Stimulated activated CD4-positive, alpha-beta T cell treated with anti-CD3 and anti-CD28 coated beads, Interleukin-1b, Interleukin-23, amount 100 ng/mL, for 4 hours (primary cell): ENCODE measurements at regions not wholly inside any gene's neighbourhood (a gene's known extent, or its start where the extent isn't known, plus 50 kb on each side); places are given as distances from the start of the nearest gene placed in this dataset.
"Not testable (repeated sequence)": the region's sequence is repeated elsewhere in the genome, so short reads cannot be mapped to it uniquely, and the experiment has no call there.

Source experiments
- DNase-seq, 2 donors: peaks; one replicate each; pipeline ENCODE4 v3.0.0-alpha.2; 2020; ENCODE audit warnings: low read depth in 2 of 2

DNA sequence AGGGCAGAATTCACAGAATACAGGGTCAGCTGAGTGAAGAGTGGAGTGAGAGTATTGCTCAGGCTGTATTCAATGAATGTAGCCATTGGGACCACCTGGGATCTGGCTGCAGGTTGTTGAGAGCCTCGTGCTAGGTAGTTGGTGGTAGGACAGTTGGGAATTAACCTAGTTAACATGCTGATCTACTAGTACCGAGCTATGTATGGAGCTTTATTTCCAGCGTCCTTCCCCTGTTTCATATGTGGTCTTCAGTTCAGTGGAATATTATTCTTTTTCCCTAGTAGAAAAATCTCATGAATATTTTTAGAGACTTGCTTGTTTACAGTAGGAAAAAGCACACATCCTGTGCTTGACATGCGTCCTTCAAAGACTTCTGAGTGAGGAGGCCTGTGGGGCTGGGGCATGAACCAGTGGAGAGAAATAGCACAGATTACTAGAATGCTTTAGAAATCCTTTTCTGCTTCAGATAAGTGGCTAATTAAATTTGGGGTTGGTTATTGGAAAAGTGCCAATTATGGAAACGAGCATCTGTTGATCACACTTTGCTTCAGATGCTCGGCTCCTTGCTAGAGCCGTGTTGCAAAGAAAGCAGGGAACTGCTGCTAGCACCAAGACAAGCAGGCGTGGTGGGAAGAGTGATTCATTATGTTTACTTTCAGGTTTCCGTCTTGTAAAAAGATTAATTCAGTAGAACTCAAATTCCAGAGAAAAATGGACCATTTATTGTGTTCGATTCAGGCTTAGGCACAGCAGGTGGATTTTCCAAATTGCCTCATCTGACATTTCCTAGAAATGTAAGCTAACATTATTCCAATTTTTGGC lies 53.6 kb downstream of the ARF6 start:
- peak in 1 of 2 donors; percentile 29 for DNase-seq

GRCh38 chr14:49947506-49947905 lies 54.6 kb downstream of the ARF6 start:
- no peak for DNase-seq

DNA sequence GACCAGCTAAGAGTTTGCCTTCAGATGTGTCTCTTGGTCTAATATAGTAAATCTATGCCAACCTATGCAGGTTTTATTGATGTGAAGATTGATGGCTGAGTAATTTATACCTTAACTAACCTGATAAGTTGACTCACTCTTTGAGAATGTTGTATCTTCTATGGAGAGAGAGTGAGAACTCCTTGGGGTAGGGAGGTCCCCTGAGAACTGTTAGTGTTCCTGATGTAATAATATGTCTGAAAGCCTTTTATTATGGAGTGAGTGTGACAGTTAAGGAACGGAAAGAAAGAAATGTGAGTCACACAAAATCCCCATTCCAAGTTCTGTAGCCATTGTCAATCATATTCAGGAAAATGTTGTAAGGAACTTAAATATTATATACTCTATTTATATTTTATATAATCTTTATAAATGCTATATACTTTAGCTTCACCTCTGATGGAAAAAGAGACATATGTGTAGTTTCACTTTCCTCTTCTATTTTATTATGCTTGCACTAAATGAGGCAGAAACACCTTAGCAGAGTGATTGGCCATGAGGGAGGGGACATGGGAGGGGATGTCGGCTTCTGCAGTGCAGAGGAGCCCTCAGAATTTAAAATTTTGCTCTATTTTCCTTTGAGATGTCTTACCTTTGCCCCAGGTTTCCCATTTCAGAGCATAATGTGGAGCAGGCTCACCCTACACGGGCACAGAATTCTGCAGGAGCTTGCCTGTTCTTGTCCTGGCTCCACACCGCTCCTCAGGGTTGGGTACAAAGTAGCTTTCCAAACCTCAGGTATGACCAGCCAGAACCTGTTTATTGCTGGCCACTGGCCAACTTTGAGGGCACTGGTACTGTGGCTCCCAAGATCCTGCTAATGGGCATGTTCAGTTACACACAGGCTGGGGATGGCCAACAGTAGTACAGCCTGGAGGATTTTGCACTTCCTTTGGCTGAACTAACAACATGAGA lies 57.7 kb downstream of the ARF6 start:
- no peak for DNase-seq

GRCh38 chr14:49951229-49951607 lies 58.3 kb downstream of the ARF6 start:
- no peak for DNase-seq

GRCh38 chr14:49951691-49952345 lies 58.9 kb downstream of the ARF6 start:
- DNase-seq, result no peak

DNA sequence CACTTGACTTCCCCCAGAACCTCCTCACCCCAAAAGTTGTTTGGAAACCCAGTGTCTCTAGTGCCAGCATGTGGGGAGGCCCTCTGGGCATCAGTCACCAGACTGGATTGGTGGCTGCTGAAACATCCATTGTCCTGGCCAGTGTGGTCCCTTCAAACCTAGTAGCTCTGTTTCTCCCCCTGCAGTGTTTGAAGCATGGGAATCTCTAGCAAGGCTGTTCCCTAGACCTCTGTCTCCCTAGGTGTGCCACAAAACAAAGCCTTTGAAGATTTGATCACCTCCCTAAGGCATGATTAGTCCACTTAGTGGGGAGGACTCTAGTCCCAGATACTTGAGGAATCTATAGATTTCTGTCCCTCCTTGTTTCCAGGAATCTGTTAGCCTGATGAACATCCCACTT lies 60.3 kb downstream of the ARF6 start:
- no peak for DNase-seq

- no peak for DNase-seq
Observed at GRCh38 chr14:49954171-49954631, 61.3 kb downstream of the ARF6 start.

- DNase-seq, result no peak
Observed at GRCh38 chr14:49955024-49955423, 62.1 kb downstream of the ARF6 start.

DNA sequence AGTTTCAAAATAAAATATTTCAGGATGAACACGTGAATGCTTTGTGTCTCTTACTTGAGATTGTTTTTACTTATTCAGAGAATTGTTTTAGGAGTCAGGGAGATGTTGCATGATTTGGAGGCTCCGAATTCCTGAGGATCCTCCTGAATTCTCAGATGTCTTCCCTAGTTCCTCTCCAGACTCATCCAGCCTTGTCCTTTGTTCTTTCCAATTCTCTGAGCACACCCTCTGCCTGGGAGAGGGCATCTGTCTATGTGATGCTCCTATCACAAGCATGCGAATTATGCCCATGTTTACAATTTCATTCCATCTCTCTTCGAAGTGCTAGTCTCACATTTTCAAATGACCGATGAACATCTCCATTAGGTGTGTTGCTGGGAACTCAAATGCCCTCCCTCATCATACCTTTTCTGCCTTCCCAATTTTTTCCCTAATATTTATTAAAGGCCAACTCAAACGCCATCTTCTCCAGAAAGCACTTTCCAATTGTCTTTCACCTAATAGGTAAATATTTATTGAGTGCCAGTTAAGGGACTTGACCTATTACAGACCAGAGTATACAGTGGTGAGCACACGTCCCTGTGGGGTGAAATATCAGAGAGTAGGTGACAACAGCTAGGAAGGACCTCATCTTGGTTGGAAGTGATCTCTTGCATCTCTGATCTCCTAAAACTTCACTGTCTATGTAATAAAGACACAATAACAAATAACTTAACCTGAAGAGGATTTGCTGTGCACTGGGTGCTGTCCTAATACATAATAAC lies 64.4 kb downstream of the ARF6 start:
- DNase-seq, result no peak

DNA sequence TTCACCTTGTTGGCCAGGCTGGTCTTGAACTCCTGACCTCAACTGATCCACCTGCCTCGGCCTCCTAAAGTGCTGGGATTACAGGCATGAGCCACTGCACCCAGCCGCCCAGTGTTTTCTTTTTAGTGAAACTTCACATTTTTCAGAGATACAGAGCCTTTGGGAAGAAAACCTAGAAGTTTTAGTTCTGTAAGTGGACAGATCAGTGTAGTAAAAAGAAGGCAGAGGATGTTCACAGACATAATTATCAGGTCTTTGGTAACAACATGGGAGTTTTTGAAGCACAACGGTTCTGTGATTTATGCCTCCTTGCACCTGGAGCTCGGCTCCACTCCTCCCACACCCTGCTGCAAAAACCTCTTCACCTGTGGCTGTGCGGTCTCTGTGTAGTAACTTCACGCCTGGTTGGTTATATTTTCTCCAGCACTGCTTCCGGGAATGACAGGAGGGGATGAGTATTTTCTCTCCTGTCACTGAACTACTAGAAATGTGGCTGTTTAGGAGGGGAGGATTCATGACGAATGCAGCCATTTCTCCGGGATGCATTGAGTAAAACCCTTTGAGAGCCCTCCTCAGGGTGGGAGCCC lies 67.0 kb downstream of the ARF6 start:
- DNase-seq, result no peak

GRCh38 chr14:49960453-49960852 lies 67.6 kb downstream of the ARF6 start:
- DNase-seq, result no peak

DNA sequence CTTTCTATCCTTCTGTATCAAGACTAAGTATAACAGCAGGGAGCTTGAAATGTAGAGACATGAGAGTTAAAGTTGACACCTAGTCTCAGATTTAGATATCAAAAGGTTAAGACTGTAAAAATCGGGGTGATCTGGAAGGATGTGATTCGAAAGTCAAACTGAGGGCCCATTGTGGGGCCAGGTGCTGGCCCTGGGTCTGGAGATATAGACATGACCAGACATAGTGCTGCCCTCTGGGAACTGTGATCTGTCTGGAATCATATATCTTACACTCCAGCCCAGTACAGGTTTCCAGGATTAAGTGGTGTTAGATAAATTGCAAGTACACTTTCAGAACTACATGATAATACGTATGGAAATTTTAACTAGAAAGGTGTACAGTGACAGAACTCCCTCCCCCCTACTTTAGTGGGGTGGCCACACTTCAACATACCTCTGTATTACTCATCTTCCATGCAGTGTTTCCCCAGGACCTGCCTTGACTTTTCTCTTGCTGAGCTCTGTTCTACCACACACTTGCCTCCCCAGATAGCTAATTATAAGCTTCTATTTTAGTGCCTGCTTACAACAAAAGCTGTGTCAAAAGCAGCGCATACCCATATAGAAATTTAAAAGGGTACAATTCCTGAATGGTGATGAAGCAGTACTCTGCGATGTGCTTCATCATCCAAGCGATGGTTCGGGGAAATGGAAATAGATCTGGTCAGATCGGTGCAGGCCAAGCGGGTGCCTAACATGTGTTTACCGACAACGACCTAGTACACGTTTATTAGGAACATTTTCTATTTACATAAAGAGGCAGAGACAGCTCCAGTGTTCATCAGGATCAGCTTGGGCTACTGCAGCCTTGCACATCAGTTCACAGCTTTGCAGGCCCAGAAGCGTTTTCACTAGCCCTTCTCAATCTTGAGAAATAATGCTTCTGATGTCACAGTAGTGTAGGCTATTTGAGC lies 68.7 kb downstream of the ARF6 start:
- DNase-seq, result no peak

DNA sequence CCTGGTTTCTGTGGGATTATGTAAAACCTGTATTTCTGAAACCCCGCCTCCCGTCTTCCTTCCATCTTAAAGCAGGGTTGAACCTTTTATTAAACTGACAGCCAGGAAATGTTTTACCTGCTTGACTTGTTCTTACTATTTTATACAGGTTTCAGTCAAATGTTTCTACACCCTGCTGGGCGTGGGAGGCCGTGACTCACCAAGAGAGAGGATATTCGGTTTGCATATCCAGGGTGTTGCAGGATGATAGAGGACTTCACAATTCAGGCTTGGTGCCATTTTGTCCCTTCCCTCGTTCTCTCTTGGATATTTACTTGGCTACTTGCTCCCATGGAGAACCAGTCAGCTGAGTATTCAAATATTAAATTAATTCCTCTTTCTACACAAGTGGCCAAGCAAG lies 69.7 kb downstream of the ARF6 start:
- peak in 1 of 2 donors; percentile 53 for DNase-seq

DNA sequence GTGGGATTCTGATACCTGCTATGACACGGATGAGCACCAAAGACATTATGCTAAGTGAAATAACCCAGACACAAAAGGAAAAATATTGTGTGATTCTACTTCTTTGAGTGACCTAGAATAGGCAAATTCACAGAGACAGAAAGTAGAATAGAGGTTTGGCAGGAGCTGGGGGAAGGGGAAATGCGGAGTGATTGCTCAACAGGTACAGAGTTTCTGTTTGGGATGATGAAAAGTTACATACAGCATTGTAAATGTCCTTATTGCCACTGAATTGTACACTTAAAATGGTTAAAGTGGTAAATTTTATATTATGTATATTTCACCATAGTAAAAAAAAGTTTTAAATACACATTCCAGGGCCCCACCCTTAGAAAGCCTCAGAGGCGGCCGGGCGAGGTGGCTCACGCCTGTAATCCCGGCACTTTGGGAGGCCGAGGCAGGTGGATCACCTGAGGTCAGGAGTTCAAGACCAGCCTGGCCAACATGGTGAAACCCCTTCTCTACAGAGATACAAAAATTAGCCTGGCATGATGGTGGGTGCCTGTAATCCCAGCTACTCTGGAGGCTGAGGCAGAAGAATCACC lies 72.3 kb downstream of the ARF6 start:
- not testable (repeated sequence) for DNase-seq

GRCh38 chr14:49966304-49966809 lies 73.5 kb downstream of the ARF6 start:
- DNase-seq, result no peak

- DNase-seq, result no peak
Observed at GRCh38 chr14:49966971-49967630, 74.2 kb downstream of the ARF6 start.

- DNase-seq, result no peak
Observed at GRCh38 chr14:49969961-49970360, 77.1 kb downstream of the ARF6 start.

DNA sequence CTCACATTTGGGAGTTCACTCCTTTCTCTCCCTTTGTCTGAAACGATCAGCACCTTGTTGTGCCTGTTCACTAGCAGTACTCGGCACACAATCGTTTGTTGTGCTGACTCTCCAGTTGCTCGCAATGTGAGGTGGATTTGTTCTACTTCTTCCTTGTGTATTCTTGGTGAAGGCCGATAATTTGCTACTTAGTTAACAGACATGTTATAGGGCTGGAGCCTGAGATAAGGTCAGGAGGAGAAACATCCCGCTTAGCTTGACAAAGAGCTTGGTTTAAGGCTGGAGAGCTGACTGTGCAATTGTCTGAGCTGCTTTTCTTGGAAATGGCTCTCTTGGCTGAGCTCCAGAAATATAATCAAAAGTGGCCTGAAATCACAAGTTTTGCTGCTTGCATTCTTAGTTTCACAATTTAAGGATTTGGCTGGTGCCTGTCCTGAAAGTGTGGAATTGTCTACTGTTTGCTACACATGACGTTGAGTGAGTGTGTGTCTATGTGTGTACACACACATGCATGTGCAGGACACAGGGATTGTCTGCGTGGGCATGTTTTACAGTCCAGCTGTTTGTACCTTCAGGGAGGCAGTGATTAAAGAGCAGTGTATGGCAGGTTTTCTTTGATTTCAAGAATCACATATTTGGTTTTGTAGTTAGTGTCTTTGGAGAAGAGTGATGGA lies 77.7 kb downstream of the ARF6 start:
- DNase-seq, result no peak
